GM21717 (cell line): ENCODE measurements at regions not wholly inside any gene's neighbourhood (a gene's known extent, or its start where the extent isn't known, plus 50 kb on each side); places are given as distances from the start of the nearest gene placed in this dataset.

ENCODE experiments used
- ATAC-seq: cut with Tn5 transposase; IDR thresholded peaks from one replicate; pipeline ENCODE4 v1.9.1; 2021; ENCODE audit warnings: mild to moderate bottlenecking, moderate library complexity; ENCODE audit not compliant: unreplicated experiment

GRCh38 chr2:207286106-207286505 is 120.4 kb upstream of the KLF7 start:
- no peak for ATAC-seq

- peak; percentile 43 for ATAC-seq
These were observed 122.9 kb upstream of the KLF7 start for GRCh38 chr2:207288628-207289027.

- ATAC-seq = no peak
These were observed 123.7 kb upstream of the KLF7 start for GRCh38 chr2:207289295-207290018.

- peak; percentile 49 for ATAC-seq
These were observed 125.3 kb upstream of the KLF7 start for GRCh38 chr2:207290833-207291624.

- ATAC-seq = peak; percentile 55
These were observed 126.0 kb upstream of the KLF7 start for GRCh38 chr2:207291625-207292252.

GRCh38 chr2:207296265-207296948 is 130.7 kb upstream of the KLF7 start:
- ATAC-seq = no peak

GRCh38 chr2:207300817-207301216 is 135.1 kb upstream of the KLF7 start:
- ATAC-seq = no peak

GRCh38 chr2:207304761-207305160 is 139.0 kb upstream of the KLF7 start:
- ATAC-seq = no peak

- no peak for ATAC-seq
These were observed 142.9 kb upstream of the KLF7 start for GRCh38 chr2:207308519-207309224.

GRCh38 chr2:207311316-207312005 is 145.7 kb upstream of the KLF7 start:
- peak; percentile 89 for ATAC-seq

GRCh38 chr2:207312006-207312356 is 146.2 kb upstream of the KLF7 start:
- ATAC-seq = no peak

GRCh38 chr2:207313947-207314346 is 148.2 kb upstream of the KLF7 start:
- no peak for ATAC-seq

GRCh38 chr2:207315131-207315530 is 149.4 kb upstream of the KLF7 start:
- ATAC-seq = no peak

- ATAC-seq = no peak
These were observed 150.7 kb upstream of the KLF7 start for GRCh38 chr2:207316484-207316883.

GRCh38 chr2:207316906-207317305 is 151.2 kb upstream of the KLF7 start:
- no peak for ATAC-seq

- no peak for ATAC-seq
These were observed 151.7 kb upstream of the KLF7 start for GRCh38 chr2:207317378-207317984.

GRCh38 chr2:207318181-207318628 is 152.5 kb upstream of the KLF7 start:
- ATAC-seq = no peak

- peak; percentile 53 for ATAC-seq
These were observed 153.6 kb upstream of the KLF7 start for GRCh38 chr2:207319316-207319715.

GRCh38 chr2:207320381-207321159 is 154.8 kb upstream of the KLF7 start:
- no peak for ATAC-seq
